Naive B cell (primary cell): ENCODE measurements at regions not wholly inside any gene's neighbourhood (a gene's known extent, or its start where the extent isn't known, plus 50 kb on each side); places are given as distances from the start of the nearest gene placed in this dataset.
A peak's percentile ranks its signal among the peaks of the same experiment; 100 is the strongest.
"Not testable (repeated sequence)": the region's sequence is repeated elsewhere in the genome, so short reads cannot be mapped to it uniquely, and the experiment has no call there.

ENCODE experiments used
- ATAC-seq, 2 donors: fragments of 150-1000 bp; cut with Tn5 transposase; 2 replicates each; pipeline ENCODE4 v1.10.0; 2021; ENCODE audit warnings: low read depth in 2 of 2, mild to moderate bottlenecking in 2 of 2, moderate library complexity in 2 of 2
- DNase-seq: peaks from one replicate; pipeline ENCODE4 v3.0.0; 2022
- H3K27ac Mint-ChIP-seq, 6 donors: one replicate each; pipeline ENCODE4 v1.8.0; 2020 to 2022; ENCODE audit warnings: mild to moderate bottlenecking in 6 of 6, mixed read lengths in 6 of 6, moderate library complexity in 5 of 6, inconsistent platforms in 2 of 6
- H3K27me3 Mint-ChIP-seq, 3 donors: one replicate each; pipeline ENCODE4 v1.8.0; 2021 to 2022; ENCODE audit warnings: mixed read lengths in 3 of 3, mild to moderate bottlenecking in 1 of 3
- H3K36me3 Mint-ChIP-seq, 2 donors: one replicate each; pipeline ENCODE4 v1.8.0; 2020 to 2022; ENCODE audit warnings: mixed read lengths in 2 of 2, inconsistent platforms in 1 of 2, mild to moderate bottlenecking in 1 of 2
- H3K4me1 Mint-ChIP-seq, 3 donors: one replicate each; pipeline ENCODE4 v1.8.0; 2020 to 2022; ENCODE audit warnings: mixed read lengths in 3 of 3, inconsistent platforms in 1 of 3, mild to moderate bottlenecking in 1 of 3, moderate library complexity in 1 of 3
- H3K4me3 Mint-ChIP-seq, 8 donors: one replicate each; pipeline ENCODE4 v1.8.0; 2020 to 2022; ENCODE audit warnings: mild to moderate bottlenecking in 8 of 8, mixed read lengths in 8 of 8, moderate library complexity in 8 of 8, inconsistent platforms in 2 of 8
- H3K9me3 Mint-ChIP-seq, 7 donors: one replicate each; pipeline ENCODE4 v1.8.0; 2020 to 2022; ENCODE audit warnings: mixed read lengths in 7 of 7, mild to moderate bottlenecking in 5 of 7, inconsistent platforms in 2 of 7, moderate library complexity in 1 of 7

- H3K36me3 Mint-ChIP-seq = no peaks in the 10 kb centered on the region
- H3K4me1 Mint-ChIP-seq = peaks cover 11 to 27% (median 18%) of the 10 kb centered on the region in 3 donors
- ATAC-seq (no peak), DNase-seq (no peak)
- H3K27me3 Mint-ChIP-seq = peaks cover 0 to 22% (median 15%) of the 10 kb centered on the region in 3 donors
- peak overlapping the region in 4 of 8 donors; percentile 29 to 77 (median 56) for H3K4me3 Mint-ChIP-seq
- H3K9me3 Mint-ChIP-seq = no peaks in the 10 kb centered on the region
- no peak overlapping the region for H3K27ac Mint-ChIP-seq
Observed at GRCh38 chr15:77889009-77889806, 188.3 kb downstream of the TBC1D2B start.

DNA sequence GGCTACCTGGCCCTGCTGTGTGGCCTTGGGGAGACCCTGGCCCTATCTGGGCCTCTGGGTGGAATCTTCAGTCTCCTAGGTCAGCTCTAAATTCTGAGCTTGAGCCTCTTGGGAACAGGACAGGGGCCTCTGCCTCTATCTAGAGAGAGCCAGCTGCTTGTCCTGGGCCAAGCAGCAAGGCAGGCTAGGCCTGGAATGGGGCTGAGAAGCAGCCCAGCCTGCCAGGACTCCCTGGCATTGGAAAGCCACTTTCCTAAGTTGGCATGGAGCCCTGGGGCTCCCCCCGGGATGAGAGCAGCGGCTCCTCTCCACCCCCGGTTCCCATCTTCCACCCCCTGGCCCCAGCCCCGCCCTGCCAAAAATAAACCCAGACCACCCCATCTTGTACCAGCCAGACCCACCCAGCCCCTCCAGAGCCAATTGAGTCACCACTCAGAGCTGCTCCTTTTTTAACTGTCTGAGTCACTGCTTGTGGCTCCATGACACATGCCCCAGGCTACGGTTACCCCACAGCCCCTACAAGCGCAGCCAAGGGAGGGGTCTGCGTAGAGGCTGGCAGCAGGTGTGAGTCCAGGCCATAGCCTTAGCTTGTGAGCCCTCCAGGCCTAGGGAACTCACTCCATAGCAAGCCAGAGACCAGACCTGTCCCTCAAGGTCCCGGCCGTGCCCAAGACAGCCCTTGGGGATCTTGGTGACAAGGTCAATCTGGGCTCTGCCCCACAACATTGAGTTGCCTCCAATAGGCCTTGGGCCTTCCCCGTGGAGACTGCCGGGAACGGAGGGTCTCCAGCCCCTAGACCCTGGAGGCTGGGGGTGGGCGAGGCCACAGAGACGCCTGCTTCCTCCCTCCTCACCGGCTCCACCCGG is 189.7 kb downstream of the TBC1D2B start:
- H3K27ac Mint-ChIP-seq, H3K9me3 Mint-ChIP-seq, ATAC-seq, DNase-seq, H3K4me3 Mint-ChIP-seq, H3K36me3 Mint-ChIP-seq: not testable (repeated sequence)
- Mint-ChIP-seq H3K27me3 (peaks cover 0 to 21% (median 15%) of the 10 kb centered on the region in 3 donors), H3K4me1 (peaks cover 11 to 27% (median 18%) of the 10 kb centered on the region in 3 donors)

GRCh38 chr15:77886805-77887448 is 190.6 kb downstream of the TBC1D2B start:
- no peak for ATAC-seq
- Mint-ChIP-seq H3K4me3 (no peak overlapping the region), H3K27me3 (peaks cover 0 to 14% (median 11%) of the 10 kb centered on the region in 3 donors), H3K27ac (no peak overlapping the region), H3K4me1 (peaks cover 9 to 18% (median 14%) of the 10 kb centered on the region in 3 donors), H3K36me3 (no peaks in the 10 kb centered on the region), H3K9me3 (no peaks in the 10 kb centered on the region)
- no peak for DNase-seq

GRCh38 chr15:77885877-77886500 is 191.5 kb downstream of the TBC1D2B start:
- not testable (repeated sequence) for H3K4me3 Mint-ChIP-seq, ATAC-seq, H3K4me1 Mint-ChIP-seq, H3K9me3 Mint-ChIP-seq, H3K36me3 Mint-ChIP-seq, H3K27me3 Mint-ChIP-seq, DNase-seq
- peak overlapping the region in 2 of 6 donors; percentile 4 to 52 for H3K27ac Mint-ChIP-seq

GRCh38 chr15:77883012-77883411 is 194.5 kb downstream of the TBC1D2B start:
- H3K27me3 Mint-ChIP-seq, H3K36me3 Mint-ChIP-seq, DNase-seq, H3K4me3 Mint-ChIP-seq, H3K9me3 Mint-ChIP-seq, H3K27ac Mint-ChIP-seq, ATAC-seq, H3K4me1 Mint-ChIP-seq: not testable (repeated sequence)

DNA sequence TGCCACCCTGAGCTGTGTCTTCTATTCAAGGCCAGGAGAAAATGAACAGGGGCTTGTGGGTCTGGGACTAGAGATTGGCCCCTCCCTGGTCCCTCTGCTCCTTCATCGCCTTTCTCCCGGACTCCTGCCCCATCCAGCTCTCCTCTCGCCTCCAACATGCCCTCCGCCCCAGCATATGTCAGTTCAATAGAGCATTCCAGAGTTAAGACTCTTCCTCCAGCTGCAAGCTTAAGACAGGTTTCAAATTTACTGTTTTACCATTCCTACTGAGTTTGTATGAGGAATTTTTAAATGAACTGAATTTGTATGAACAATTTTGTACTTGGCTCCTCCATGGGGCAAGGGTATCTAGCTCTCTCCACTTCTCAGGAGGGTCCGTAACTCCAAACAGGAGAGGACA is 195.6 kb downstream of the TBC1D2B start:
- Mint-ChIP-seq H3K36me3 (no peaks in the 10 kb centered on the region), H3K27me3 (no peaks in the 10 kb centered on the region), H3K4me1 (no peaks in the 10 kb centered on the region), H3K4me3 (peak overlapping the region in 1 of 8 donors; percentile 25), H3K9me3 (no peaks in the 10 kb centered on the region), H3K27ac (no peak overlapping the region)
- ATAC-seq (no peak), DNase-seq (no peak)

GRCh38 chr15:77881535-77881934 is 196.0 kb downstream of the TBC1D2B start:
- H3K9me3 Mint-ChIP-seq, H3K27ac Mint-ChIP-seq, ATAC-seq, H3K4me3 Mint-ChIP-seq, H3K4me1 Mint-ChIP-seq, H3K36me3 Mint-ChIP-seq, DNase-seq, H3K27me3 Mint-ChIP-seq: not testable (repeated sequence)

- DNase-seq, H3K4me3 Mint-ChIP-seq, H3K9me3 Mint-ChIP-seq, H3K4me1 Mint-ChIP-seq, H3K36me3 Mint-ChIP-seq, H3K27ac Mint-ChIP-seq, H3K27me3 Mint-ChIP-seq, ATAC-seq: not testable (repeated sequence)
Observed at GRCh38 chr15:77879466-77879865, 198.0 kb downstream of the TBC1D2B start.

DNA sequence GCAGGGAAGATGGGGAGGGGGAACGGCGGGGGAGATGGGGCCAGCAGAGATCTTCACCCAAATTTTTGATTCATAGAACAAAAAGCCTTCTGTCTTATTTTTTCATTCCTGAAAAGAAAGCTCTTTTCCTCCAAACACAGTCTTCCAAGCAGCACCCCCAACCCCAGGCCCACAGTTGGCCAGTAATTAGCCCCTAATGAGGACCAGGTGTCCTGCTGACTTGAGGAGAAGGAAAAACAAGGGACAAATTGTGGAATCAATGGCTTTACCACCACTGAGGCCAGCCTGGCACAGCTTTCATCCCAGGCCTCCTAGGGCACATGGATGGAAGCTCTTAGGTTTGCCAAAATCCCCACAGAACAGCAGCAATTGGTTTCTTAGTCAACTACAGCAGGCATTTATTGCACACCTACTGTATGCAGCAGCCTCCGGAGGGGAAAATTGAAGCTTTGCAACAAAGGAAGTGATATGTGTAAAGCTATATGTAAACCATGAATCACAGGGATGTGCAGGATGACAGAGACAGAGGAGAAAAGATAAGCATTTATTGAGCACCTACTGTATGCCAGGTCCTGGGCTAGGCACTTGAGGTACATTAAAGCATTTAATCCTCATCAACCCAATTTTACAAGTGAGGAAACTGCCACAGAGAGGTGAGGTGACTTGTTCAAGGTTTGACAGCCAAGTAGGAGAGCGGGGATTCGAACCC is 199.5 kb downstream of the TBC1D2B start:
- H3K4me3 Mint-ChIP-seq = no peak overlapping the region
- peaks cover 0 to 5% (median 4%) of the 10 kb centered on the region in 3 donors for H3K27me3 Mint-ChIP-seq
- ATAC-seq (no peak), DNase-seq (no peak)
- H3K27ac Mint-ChIP-seq = peak overlapping the region in 2 of 6 donors; percentile 29 to 53
- H3K36me3 Mint-ChIP-seq = no peaks in the 10 kb centered on the region
- H3K4me1 Mint-ChIP-seq = no peaks in the 10 kb centered on the region
- no peaks in the 10 kb centered on the region for H3K9me3 Mint-ChIP-seq

DNA sequence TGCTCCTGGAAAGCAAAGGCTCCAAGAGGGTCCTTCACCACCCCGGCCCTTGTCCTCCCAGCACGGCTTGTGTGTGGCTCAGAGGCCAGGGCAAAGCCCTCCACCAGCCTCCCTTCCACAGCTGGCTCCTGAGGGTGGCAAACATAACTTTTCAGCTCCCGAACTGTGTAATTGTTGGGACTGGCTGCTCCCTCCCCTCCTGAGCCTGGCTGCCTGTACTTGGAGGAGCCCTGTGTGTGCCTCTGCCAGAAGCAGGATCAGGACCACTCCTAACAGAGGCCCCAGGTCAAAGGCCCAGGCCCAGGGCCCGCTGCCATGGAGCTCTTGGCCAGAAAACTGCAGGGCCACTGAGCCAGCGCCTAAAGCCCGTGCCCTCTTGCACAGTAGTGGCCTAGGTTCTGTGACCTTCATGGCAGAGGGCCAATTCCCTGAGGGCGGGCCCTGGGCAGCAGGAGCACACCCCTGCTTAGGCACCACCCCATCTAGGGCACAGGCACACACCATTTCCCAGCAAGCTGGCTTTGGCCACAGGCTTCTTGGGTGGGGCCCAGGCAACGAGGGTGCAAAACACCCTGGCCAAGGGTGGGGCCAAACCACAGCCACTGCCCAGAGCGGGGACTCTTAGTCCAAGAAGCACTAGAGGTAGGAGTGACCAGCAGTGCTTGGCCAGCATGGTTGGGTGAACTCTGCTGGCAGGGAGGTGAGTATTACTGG is 201.2 kb downstream of the TBC1D2B start:
- H3K9me3 Mint-ChIP-seq, DNase-seq, H3K36me3 Mint-ChIP-seq, ATAC-seq, H3K4me3 Mint-ChIP-seq, H3K27ac Mint-ChIP-seq, H3K4me1 Mint-ChIP-seq: not testable (repeated sequence)
- H3K27me3 Mint-ChIP-seq = peaks cover 4 to 11% (median 5%) of the 10 kb centered on the region in 3 donors

DNA sequence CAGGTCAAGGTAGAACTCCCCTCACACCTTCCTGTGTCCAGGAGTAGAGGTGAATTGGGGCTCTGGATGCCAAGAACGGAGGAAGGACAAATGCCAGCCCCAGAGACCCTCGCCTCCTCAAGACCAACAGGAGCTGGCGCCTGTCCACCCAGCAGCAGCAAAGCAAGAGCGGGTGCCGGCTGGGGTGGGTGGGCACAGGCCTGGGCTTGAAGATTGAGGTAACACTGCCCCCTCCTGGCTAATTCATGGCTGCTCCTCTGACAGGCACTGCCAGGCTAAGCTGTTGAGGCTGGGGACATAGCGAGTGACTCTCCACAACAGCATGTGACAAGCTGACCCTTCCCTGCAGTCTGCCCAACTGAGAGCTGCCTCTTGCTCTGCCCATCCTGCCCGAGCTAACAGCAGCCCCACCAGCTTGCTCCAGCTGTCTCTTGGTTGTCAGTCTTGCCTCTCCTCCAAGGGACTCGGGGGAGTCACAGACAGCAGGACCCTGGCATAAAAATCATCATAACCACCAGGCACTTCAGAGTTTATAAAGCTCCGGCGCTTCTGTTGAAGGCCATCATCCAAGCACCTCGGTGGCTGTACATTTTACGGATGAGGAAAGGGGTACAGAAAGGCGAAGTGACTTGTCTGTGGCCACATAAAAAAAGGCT is 202.3 kb downstream of the TBC1D2B start:
- H3K27me3 Mint-ChIP-seq = peaks cover 4 to 12% (median 7%) of the 10 kb centered on the region in 3 donors
- ATAC-seq (peak; percentile 38 to 64), DNase-seq (peak; percentile 25)
- not testable (repeated sequence) for H3K4me1 Mint-ChIP-seq, H3K9me3 Mint-ChIP-seq, H3K27ac Mint-ChIP-seq, H3K4me3 Mint-ChIP-seq, H3K36me3 Mint-ChIP-seq

- H3K4me3 Mint-ChIP-seq = no peak overlapping the region
- H3K27ac Mint-ChIP-seq = no peak overlapping the region
- no peaks in the 10 kb centered on the region for H3K9me3 Mint-ChIP-seq
- H3K4me1 Mint-ChIP-seq = no peaks in the 10 kb centered on the region
- no peaks in the 10 kb centered on the region for H3K36me3 Mint-ChIP-seq
- H3K27me3 Mint-ChIP-seq = peaks cover 4 to 17% (median 7%) of the 10 kb centered on the region in 3 donors
- DNase-seq (no peak), ATAC-seq (no peak)
Observed at GRCh38 chr15:77874063-77874462, 203.4 kb downstream of the TBC1D2B start.
